ENCODE measurements at regions not wholly inside any gene's neighbourhood (a gene's known extent, or its start where the extent isn't known, plus 50 kb on each side); places are given as distances from the start of the nearest gene placed in this dataset.

GRCh38 chr9:26026423-26027100 is 348.3 kb upstream of the TUSC1 start:
- DNase-seq, result no peak

DNA sequence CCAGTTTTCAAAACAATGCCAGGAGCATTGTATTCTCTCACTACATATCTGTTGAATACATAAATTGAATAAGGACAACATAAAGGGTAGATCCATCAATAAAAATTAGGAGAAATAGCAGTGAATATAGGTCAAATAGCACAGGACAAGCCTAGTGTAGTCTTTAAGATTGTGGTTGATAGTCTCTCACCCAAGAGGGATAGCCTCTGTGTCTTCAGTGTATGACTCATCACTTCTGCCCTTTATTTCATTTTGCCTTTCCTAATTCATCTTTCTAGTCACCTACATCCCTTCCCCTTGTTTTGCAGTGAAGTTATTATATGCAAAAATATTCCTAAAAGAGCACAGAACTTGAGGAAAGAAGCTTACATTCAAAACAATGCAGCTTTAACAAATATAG is 335.0 kb upstream of the TUSC1 start:
- no peak for DNase-seq

DNA sequence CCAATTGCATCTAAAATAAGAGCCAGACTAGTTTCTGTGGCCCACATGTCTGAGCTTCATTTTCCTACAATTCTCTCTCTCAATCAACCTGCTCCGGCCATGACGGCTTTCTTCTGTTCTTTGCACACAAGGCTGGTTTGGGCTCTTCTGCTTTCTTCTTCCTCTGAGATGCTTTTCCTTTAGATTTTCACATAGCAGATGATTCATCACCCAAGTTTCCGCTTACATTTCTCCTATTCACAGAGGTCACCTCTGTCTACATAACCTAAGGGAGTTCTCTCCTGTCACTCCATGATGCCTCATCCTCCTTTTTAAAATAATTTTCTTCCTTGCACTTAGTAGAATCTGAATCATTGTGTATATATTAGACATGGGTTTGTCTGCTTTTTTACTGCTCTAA is 334.6 kb upstream of the TUSC1 start:
- no peak for DNase-seq

GRCh38 chr9:25994605-25995004 is 316.4 kb upstream of the TUSC1 start:
- no peak for DNase-seq

DNA sequence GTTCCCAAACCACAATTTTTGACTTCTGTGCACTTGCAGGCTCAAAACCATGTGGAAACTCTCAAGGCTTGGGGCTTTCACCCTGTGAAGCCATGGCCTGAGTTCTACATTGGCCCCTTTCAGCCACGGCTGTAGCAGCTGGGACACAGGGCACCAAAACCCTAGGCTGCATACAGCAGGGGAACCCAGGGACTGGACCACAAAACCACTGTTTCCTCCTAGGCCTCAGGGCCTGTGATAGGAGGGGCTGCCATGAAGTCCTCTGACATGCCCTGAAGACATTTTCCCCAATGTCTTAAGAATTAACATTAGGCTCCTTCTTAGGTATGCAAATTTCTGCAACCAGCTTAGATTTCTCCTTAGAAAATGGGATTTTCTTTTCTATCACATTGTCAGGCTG is 312.1 kb upstream of the TUSC1 start:
- DNase-seq, result no peak

GRCh38 chr9:25975667-25976066 is 297.4 kb upstream of the TUSC1 start:
- no peak for DNase-seq

- peak; percentile 59 for DNase-seq
Observed at GRCh38 chr9:25964239-25964638, 286.0 kb upstream of the TUSC1 start.

DNA sequence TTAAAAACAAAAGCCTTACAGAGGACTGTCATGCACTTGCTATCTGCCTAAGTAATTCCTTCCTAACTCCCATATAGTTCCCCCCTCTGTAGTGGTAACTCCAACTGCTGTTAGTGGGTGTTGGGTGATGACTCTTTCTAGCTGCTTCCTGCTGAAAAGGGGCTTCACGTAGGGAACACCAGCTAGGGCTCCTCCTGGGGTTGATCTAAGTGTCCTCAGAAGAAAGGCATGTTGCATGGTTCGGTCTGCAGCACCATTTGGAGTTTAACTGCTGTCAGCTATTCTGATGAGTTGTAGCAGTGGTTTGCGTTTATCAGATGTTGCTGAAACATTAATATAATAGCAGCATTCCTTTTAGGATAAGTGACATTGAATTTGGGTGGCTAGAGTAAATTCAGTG is 281.9 kb upstream of the TUSC1 start:
- no peak for DNase-seq

DNA sequence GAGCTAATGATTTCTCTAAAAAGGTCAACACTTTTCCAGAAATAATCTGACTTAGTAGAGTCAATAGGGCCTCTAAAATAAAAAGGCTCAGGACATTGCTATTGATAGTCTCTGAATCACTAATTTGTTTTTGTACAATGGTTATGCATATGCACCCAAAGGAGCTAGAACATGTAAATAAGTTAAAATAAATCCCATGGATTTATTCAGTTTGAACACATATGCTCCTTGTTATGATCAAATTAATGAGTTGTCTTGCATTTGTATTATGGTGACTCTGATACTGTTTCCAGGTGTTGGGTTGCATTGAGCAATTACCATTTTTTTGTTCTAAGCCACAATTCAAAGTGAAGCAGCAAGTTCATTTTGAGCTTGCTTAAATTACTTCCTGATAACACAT is 276.0 kb upstream of the TUSC1 start:
- no peak for DNase-seq

DNA sequence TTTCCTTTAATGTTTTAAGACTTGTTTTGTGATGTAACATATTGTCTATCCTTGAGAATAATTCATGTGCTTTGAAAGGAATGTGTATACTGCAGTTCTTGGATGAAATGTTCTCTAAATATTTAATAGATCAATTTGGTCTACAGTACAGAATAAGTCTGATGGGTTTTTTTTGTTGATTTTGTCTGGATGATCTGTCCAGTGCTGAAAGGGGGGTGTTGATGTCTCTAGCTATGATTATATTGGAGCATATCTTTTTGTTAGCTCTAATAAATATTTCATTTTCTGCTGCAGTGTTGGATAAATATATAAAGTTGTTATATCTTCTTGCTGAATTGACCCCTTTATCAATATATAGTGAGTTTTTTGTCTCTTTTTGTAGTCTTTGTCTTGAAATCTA is 269.9 kb upstream of the TUSC1 start:
- DNase-seq, result no peak

DNA sequence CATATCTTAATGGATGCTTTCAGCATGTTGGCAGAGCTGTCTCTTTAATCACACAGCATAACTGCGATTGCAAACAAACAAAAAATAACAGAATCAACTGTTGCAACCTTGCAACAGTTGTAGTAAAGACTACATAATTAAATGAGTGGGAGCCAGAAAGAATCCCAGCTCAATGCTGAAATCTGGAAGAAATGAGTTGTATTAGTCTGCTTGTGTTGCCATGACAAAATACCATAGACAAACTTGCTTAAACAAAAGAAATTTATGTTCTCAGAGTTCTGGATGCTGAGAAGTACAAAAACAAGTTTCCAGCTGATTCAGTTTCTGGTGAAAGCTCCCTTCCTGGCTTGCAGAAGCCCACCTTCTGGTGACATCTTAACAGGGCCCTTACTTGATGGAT is 260.9 kb upstream of the TUSC1 start:
- DNase-seq, result no peak

- DNase-seq, result no peak
Observed at GRCh38 chr9:25936031-25936430, 257.8 kb upstream of the TUSC1 start.

DNA sequence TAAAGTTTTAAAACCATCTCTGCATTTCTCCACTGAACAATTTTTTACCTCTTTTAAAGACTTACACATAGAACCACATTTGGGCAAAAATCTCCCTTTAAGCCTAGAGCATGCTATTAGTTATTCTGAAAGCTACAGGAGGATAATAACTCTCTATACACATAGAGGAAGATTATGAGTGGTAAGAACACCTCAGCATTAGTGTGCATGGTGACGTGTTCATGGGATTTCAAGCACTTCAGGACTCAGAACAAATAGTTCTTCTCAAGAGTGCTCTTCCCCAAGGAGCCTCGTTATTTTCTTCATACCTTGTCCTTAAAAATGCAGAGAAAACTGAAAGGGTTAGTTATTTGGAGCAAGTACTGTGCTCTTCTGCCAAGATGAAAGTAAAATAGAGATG is 256.9 kb upstream of the TUSC1 start:
- no peak for DNase-seq

DNA sequence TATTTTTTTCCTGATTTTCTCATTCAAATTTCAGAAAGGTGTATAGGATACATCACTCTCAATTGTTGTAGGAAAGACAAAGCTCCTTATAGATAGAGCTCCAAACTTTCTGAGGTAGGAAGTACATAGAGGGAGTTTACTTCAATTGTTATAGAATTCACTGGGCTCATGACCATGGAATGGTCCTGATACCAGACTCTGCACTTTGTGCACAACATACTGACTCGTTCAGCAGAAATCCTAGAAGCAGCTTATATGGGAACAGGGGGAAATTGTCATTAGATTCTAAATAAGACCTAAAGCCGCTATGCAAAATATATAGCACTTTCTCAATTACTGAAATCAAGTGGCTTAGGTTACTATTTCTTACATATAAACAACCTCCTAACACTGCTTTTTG is 240.5 kb upstream of the TUSC1 start:
- no peak for DNase-seq

DNA sequence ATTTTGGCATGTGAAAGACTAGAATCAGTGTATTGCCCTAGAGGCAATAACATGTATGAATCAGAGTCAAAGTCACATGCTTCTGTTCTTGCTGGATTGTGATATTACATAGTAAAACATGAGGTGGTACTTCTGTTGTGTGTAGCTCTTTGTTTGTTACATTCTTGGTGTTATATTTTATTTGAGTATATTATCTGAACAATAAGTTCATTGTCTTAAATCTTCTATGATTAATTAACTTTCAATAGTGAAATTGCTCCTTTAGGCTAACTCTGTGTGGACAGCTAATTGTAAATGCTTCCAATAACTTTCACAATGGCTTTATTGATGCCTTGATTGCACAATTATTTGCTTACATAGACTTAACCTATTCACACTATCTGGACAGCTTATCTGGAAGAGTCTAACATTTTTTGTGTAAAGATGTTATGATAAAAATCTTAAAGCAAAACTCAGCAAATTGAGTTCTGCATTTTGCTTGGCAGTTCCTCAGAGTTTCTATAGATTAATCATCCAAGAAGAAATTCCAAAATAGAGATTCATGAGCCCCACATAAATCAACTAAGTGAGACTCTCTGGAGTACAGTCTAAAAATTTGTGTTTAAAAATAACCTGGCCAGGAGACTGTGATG is 239.6 kb upstream of the TUSC1 start:
- no peak for DNase-seq

DNA sequence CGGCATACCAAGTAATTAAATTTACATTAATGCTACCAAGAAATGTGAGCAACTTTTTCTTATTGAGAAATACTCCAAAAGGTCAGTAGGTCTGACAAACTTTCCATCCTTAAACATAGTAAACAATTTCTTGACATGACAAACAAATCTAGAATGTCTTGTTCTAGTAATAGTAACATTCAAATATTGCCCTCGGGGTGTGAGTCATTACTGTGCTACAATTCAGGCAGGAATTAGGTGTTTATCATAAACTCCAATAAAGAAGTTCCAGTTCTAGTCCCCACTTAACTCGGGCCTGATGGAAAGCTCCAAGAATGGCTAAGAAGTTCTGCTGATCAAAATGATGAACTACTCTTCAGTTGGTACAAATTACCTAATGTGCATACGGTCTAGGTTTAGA is 235.6 kb upstream of the TUSC1 start:
- DNase-seq, result no peak

GRCh38 chr9:25904701-25905100 is 226.5 kb upstream of the TUSC1 start:
- no peak for DNase-seq

GRCh38 chr9:25891527-25891926 is 213.3 kb upstream of the TUSC1 start:
- no peak for DNase-seq

GRCh38 chr9:25889661-25890060 is 211.4 kb upstream of the TUSC1 start:
- no peak for DNase-seq

- no peak for DNase-seq
Observed at GRCh38 chr9:25876248-25876647, 198.0 kb upstream of the TUSC1 start.

DNA sequence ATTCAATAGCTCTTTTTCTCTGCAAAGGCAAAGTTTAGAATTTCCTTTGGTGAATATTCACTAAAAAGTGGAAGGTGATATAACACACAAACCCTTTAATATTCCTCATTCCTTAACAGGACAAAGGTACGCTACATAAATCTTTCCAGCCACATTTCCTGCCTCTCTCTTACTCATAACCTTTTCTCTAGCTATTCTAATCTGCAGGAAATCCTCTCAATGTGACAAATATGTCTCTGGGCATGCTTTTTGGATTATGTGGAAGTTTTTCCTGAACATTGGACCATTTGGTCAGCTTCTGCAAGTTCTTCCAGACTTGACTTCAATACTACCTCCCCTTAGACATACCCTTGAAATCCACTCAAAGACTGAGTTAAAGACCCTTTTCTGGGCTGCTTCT is 186.3 kb upstream of the TUSC1 start:
- no peak for DNase-seq

DNA sequence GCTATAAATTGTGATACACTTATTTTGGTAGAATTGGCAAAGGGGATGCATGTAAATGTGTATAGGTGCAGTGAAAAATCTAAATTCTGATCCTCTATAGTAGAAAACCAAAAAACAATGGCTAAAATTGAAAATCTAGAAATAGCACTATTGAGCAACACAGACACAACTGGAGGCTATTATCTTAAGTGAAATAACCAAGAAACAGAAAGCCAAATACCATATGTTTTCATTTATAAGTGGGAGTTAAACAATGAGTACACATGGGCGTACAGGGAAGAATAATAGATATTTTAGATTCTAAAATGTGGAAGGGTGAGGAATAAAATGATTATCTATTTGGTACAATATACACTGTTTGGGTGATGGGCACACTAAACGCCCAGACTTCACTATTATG is 183.2 kb upstream of the TUSC1 start:
- no peak for DNase-seq

- no peak for DNase-seq
Observed at GRCh38 chr9:25857147-25857546, 178.9 kb upstream of the TUSC1 start.

DNA sequence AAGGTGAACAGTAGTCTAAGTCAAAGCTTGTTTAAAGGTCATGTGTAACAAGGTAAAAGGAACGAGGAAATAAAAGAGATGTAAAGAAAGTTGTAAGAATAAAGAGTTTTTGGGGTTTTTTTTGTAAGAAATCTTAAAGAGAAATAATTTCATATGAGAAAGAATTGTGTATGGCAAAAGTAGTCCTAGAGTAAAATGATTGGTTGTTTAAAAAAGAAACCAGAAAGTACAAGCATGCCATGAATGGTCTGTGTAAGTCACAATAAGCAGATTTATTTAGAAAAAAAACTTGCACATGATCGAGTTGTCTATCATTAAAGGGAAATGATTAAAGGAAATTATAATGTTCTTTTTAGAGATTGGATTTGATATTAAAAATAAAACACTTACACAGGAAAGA is 172.6 kb upstream of the TUSC1 start:
- no peak for DNase-seq

GRCh38 chr9:25845867-25846266 is 167.6 kb upstream of the TUSC1 start:
- no peak for DNase-seq
